Muscle of arm (tissue), 1 donor: ENCODE measurements at regions not wholly inside any gene's neighbourhood (a gene's known extent, or its start where the extent isn't known, plus 50 kb on each side); places are given as distances from the start of the nearest gene placed in this dataset.

Experiments
- DNase-seq: peaks from one replicate; pipeline ENCODE4 v3.0.0-alpha.2; 2013

- DNase-seq: no peak
Measured at GRCh38 chr11:88404932-88405710, 67.6 kb upstream of the CTSC start.

- DNase-seq: no peak
Measured at GRCh38 chr11:88404391-88404790, 66.9 kb upstream of the CTSC start.

GRCh38 chr11:88402784-88403183 lies 65.2 kb upstream of the CTSC start:
- DNase-seq: no peak

GRCh38 chr11:88402192-88402715 lies 64.7 kb upstream of the CTSC start:
- DNase-seq: no peak

GRCh38 chr11:88398791-88399570 lies 61.4 kb upstream of the CTSC start:
- DNase-seq: no peak

GRCh38 chr11:88398372-88398771 lies 60.8 kb upstream of the CTSC start:
- DNase-seq: no peak

GRCh38 chr11:88390254-88390653 lies 52.7 kb upstream of the CTSC start:
- no peak for DNase-seq

- DNase-seq: no peak
Measured at GRCh38 chr11:88387957-88388356, 50.4 kb upstream of the CTSC start.
